ENCODE measurements at regions not wholly inside any gene's neighbourhood (a gene's known extent, or its start where the extent isn't known, plus 50 kb on each side); places are given as distances from the start of the nearest gene placed in this dataset.

DNA sequence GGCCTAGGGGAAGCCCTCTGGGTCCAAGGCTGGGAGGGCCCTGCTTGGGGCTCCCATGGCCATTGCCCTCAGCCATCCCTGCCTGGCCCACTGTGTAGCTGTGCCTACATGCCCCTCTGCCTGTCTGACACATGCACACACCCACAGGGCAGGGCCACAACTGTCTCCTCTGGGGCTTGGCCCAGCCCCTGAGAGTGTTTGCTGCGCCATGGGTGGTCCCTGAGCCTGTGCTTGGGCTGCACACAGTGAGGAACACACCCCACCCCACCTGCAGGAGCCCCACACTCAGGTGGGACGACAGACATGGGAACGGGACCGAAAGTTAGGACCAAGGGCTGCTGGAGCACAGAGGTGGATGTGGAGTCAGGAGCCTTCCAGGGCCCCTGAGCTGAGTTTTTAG is 489.5 kb downstream of the TBC1D22A start:
- Histone ChIP-seq H3K27ac (no peak overlapping the region), H3K9ac (no peak overlapping the region), H3K4me1 (ENCODE audit: insufficient read depth) (no peaks in the 10 kb centered on the region), H3K36me3 (ENCODE audit: low read depth) (no peaks in the 10 kb centered on the region), H3K9me2 (ENCODE audit: insufficient read depth) (no peaks in the 10 kb centered on the region), H3K9me3 (ENCODE audit: low read depth) (no peaks in the 10 kb centered on the region), H3K4me3 (no peak overlapping the region), H3K4me2 (ENCODE audit: unreplicated experiment) (no peak overlapping the region), H4K20me1 (ENCODE audit: insufficient read depth) (no peaks in the 10 kb centered on the region), H2AFZ (no peak overlapping the region), H3F3A (ENCODE audit: insufficient read depth) (no peaks in the 10 kb centered on the region), H3K79me2 (ENCODE audit: insufficient read depth) (no peaks in the 10 kb centered on the region), H3K27me3 (replicated peaks; ENCODE audit: insufficient read depth) (no peaks in the 10 kb centered on the region; the same call in 1 of the 2 replicates)
- TF ChIP-seq EZH2 (IDR thresholded peaks at IDR 0.05; ENCODE audit: insufficient read depth, poor library complexity, severe bottlenecking): no peak
- DNase-seq: no peak
- in situ Hi-C loops (cut with MboI): no loop called here
- 40 to 44% methylated on average over 3 to 4 of the region's 4 CpGs for WGBS, 2 experiments (ENCODE audit: low coverage in 1 of 2, low lambda C conversion rate in 2 of 2, missing lambda C conversion rate in 2 of 2)

DNA sequence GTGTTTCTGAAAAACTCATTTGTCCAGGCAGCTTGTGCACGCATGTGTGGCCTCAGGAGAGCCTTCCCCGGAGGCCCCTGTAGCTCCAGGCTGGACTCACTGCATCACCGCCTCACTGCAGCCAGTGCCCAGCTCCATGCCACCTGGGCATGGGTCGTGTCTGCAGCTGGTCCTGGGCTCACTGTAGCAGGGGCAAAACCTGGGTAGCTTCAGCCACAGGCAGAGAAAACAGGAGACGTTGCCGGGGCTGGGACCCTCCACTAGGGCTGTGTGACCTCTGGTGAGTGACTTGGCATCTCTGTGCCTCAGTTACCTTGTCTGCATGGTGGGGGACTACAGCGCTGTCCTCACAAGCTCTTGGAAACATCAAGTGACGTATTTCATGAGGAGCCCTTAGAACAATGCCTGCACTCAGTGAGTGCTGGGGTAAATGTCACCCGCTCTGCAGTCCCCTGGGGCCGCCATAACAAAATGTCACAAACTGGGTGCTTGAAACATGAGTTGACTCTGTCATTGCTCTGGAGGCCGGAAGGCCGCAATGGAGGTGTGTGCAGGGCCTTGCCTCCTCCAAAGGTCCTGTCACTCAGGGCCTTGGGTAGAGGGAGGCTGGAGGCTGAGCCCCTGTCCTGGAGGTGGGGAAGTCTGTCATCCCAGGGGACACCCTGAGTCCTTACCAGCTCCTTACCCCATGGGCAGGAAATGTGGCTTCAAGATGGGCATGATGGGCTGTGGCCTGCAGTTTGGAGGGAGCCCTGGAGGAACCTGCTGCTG is 488.7 kb downstream of the TBC1D22A start:
- Histone ChIP-seq H3F3A (ENCODE audit: insufficient read depth) (no peaks in the 10 kb centered on the region), H4K20me1 (ENCODE audit: insufficient read depth) (no peaks in the 10 kb centered on the region), H3K27ac (no peak overlapping the region), H3K4me3 (no peak overlapping the region), H2AFZ (no peak overlapping the region), H3K9me3 (ENCODE audit: low read depth) (no peaks in the 10 kb centered on the region), H3K9me2 (ENCODE audit: insufficient read depth) (no peaks in the 10 kb centered on the region), H3K4me2 (ENCODE audit: unreplicated experiment) (no peak overlapping the region), H3K27me3 (replicated peaks; ENCODE audit: insufficient read depth) (no peaks in the 10 kb centered on the region; the same call in 1 of the 2 replicates), H3K4me1 (ENCODE audit: insufficient read depth) (no peaks in the 10 kb centered on the region), H3K36me3 (ENCODE audit: low read depth) (no peaks in the 10 kb centered on the region), H3K79me2 (ENCODE audit: insufficient read depth) (no peaks in the 10 kb centered on the region), H3K9ac (no peak overlapping the region)
- 53 to 55% methylated on average over 12 of the region's 12 CpGs for WGBS, 2 experiments (ENCODE audit: low coverage in 1 of 2, low lambda C conversion rate in 2 of 2, missing lambda C conversion rate in 2 of 2)
- DNase-seq: no peak
- TF ChIP-seq EZH2 (IDR thresholded peaks at IDR 0.05; ENCODE audit: insufficient read depth, poor library complexity, severe bottlenecking) (no peak), EZH2phosphoT487 (IDR thresholded peaks at IDR 0.05; ENCODE audit: insufficient read depth, low read depth) (no peak)
- in situ Hi-C loops (cut with MboI): no loop called here

DNA sequence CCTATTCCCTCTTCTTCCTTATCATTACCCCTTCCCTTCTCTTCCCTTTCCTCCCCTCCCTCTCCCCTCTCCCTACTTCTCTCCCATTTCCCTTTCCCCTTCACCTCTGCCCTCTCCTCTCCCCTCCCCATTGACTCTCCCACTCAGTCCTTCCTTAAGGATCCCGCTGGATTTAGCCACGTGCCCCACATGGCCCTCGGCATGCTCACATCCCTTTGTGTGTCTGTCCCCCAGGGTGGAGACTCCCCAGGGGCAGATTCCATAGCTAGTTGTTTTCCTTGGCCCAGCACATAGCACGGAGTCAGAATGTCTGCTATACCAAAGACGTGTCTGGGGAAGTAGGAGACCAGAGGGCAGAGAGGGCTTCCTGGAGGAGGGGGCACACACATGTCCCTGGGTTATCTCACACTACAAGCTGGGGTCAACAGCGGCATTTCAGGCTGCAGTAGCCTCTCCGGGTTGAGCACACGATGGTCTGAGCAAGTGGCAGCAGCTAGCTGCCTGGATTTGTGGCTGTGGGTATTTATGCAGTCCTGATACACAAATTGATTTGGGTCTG is 487.0 kb downstream of the TBC1D22A start:
- Histone ChIP-seq H3K4me1 (ENCODE audit: insufficient read depth) (no peaks in the 10 kb centered on the region), H4K20me1 (ENCODE audit: insufficient read depth) (no peaks in the 10 kb centered on the region), H3K36me3 (ENCODE audit: low read depth) (no peaks in the 10 kb centered on the region), H3K9ac (no peak overlapping the region), H3F3A (ENCODE audit: insufficient read depth) (no peaks in the 10 kb centered on the region), H3K27ac (no peak overlapping the region), H3K9me3 (ENCODE audit: low read depth) (no peaks in the 10 kb centered on the region), H3K9me2 (ENCODE audit: insufficient read depth) (no peaks in the 10 kb centered on the region), H2AFZ (no peak overlapping the region), H3K27me3 (replicated peaks; ENCODE audit: insufficient read depth) (no peaks in the 10 kb centered on the region; the same call in 1 of the 2 replicates), H3K4me2 (ENCODE audit: unreplicated experiment) (no peak overlapping the region), H3K79me2 (ENCODE audit: insufficient read depth) (no peaks in the 10 kb centered on the region), H3K4me3 (no peak overlapping the region)
- in situ Hi-C loops (cut with MboI): no loop called here
- TF ChIP-seq EZH2 (IDR thresholded peaks at IDR 0.05; ENCODE audit: insufficient read depth, poor library complexity, severe bottlenecking): no peak
- TF ChIP-seq EZH2phosphoT487 (IDR thresholded peaks at IDR 0.05; ENCODE audit: insufficient read depth, low read depth): no peak
- 23 to 26% methylated on average over 8 of the region's 8 CpGs for WGBS, 2 experiments (ENCODE audit: low coverage in 1 of 2, low lambda C conversion rate in 2 of 2, missing lambda C conversion rate in 2 of 2)
- DNase-seq: no peak

DNA sequence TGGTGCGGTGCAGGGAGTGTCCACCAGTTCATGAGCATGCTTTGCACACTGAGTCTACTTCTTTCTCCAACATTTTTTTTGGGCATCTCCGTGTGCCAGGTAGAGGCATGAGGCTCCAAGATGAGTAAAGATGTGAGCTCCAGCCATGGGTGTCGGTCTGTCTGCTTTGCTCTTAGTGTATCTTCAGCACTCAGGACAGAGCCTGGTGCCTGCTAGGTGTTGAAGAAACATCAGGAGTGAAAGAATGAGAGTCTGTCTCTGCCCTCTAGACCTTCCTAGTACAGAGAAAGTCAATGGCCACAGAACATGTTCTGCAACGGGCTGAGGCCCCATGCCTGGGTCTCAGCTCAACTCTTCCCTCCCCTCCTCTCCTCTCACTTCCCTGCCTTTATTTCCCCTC is 486.5 kb downstream of the TBC1D22A start:
- Histone ChIP-seq H3K79me2 (ENCODE audit: insufficient read depth) (no peaks in the 10 kb centered on the region), H3F3A (ENCODE audit: insufficient read depth) (no peaks in the 10 kb centered on the region), H3K9me2 (ENCODE audit: insufficient read depth) (no peaks in the 10 kb centered on the region), H4K20me1 (ENCODE audit: insufficient read depth) (no peaks in the 10 kb centered on the region), H3K9ac (no peak overlapping the region), H3K4me2 (ENCODE audit: unreplicated experiment) (no peak overlapping the region), H3K27ac (no peak overlapping the region), H3K36me3 (ENCODE audit: low read depth) (no peaks in the 10 kb centered on the region), H3K4me1 (ENCODE audit: insufficient read depth) (no peaks in the 10 kb centered on the region), H3K9me3 (ENCODE audit: low read depth) (no peaks in the 10 kb centered on the region), H3K4me3 (no peak overlapping the region), H2AFZ (no peak overlapping the region), H3K27me3 (replicated peaks; ENCODE audit: insufficient read depth) (no peaks in the 10 kb centered on the region; the same call in 1 of the 2 replicates)
- no peak for TF ChIP-seq EZH2phosphoT487 (IDR thresholded peaks at IDR 0.05; ENCODE audit: insufficient read depth, low read depth)
- no peak for TF ChIP-seq EZH2 (IDR thresholded peaks at IDR 0.05; ENCODE audit: insufficient read depth, poor library complexity, severe bottlenecking)
- WGBS, 2 experiments (ENCODE audit: low coverage in 1 of 2, low lambda C conversion rate in 2 of 2, missing lambda C conversion rate in 2 of 2): 27 to 31% methylated on average over 4 of the region's 4 CpGs
- DNase-seq: no peak
- in situ Hi-C loops (cut with MboI): no loop called here
